Activated naive CD4-positive, alpha-beta T cell treated with anti-CD3 and anti-CD28 coated beads for 36 hours (primary cell): ENCODE measurements at regions not wholly inside any gene's neighbourhood (a gene's known extent, or its start where the extent isn't known, plus 50 kb on each side); places are given as distances from the start of the nearest gene placed in this dataset.
"Not testable (repeated sequence)": the region's sequence is repeated elsewhere in the genome, so short reads cannot be mapped to it uniquely, and the experiment has no call there.

ENCODE experiments used
- CTCF ChIA-PET: fragments of 350-600 bp; sonication (Branson Sonifier 250); formaldehyde crosslinking; loops from one replicate; lab custom pipeline; 2021; ENCODE audit warnings: antibody characterized with exemption; lab: Charles Lee
- DNase-seq: peaks from one replicate; pipeline ENCODE4 v3.0.0-alpha.2; 2020
- H3K27ac Mint-ChIP-seq: one replicate; pipeline ENCODE4 v1.8.0; 2021; ENCODE audit warnings: mild to moderate bottlenecking, mixed read lengths
- H3K27me3 Mint-ChIP-seq: one replicate; pipeline ENCODE4 v1.8.0; 2021; ENCODE audit warnings: low read depth, mixed read lengths
- H3K36me3 Mint-ChIP-seq: one replicate; pipeline ENCODE4 v1.8.0; 2021; ENCODE audit warnings: low read depth, mixed read lengths
- H3K4me1 Mint-ChIP-seq: one replicate; pipeline ENCODE4 v1.8.0; 2021; ENCODE audit warnings: low read depth, mixed read lengths
- H3K4me3 Mint-ChIP-seq: one replicate; pipeline ENCODE4 v1.8.0; 2021; ENCODE audit warnings: mild to moderate bottlenecking, moderate library complexity, mixed read lengths
- H3K9me3 Mint-ChIP-seq: one replicate; pipeline ENCODE4 v1.8.0; 2021; ENCODE audit warnings: mixed read lengths
- intact Hi-C: fragments of 100-400 bp; cut with micrococcal nuclease; formaldehyde crosslinking; loops from one replicate; pipeline ENCODE4 v1.15.1; 2023

- Mint-ChIP-seq H3K9me3 (no peaks in the 10 kb centered on the region), H3K4me1 (no peaks in the 10 kb centered on the region), H3K27ac (no peak overlapping the region), H3K4me3 (no peak overlapping the region), H3K36me3 (no peaks in the 10 kb centered on the region), H3K27me3 (no peaks in the 10 kb centered on the region)
- CTCF ChIA-PET = no interaction called here
- DNase-seq = no peak
- intact Hi-C loops = no loop called here
Measured at GRCh38 chr4:106569146-106570031, 200.8 kb upstream of the GIMD1 start.

DNA sequence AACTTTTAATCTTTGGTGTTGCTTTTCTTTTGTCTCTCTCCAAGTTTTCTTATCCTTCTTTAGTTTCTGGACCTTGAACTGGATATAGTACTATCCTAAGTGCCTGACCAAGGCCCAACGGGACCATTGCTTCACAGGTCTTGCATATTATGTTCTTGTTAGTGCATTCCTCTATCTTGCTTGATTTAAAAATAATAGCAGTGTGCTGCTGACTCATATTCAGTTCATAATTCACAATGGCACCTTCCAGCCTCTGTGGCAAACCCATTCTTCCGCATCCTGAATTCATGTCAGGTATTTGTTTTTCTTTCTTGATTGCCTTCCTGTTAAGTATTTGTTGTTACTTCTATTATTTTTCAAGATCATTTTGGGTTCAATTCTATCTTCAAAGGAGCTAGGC is 197.1 kb upstream of the GIMD1 start:
- Mint-ChIP-seq H3K4me1 (no peaks in the 10 kb centered on the region), H3K27me3 (no peaks in the 10 kb centered on the region), H3K9me3 (peaks cover 14% of the 10 kb centered on the region), H3K36me3 (peaks cover 1% of the 10 kb centered on the region), H3K27ac (no peak overlapping the region), H3K4me3 (no peak overlapping the region)
- CTCF ChIA-PET = no interaction called here
- intact Hi-C loops = no loop called here
- DNase-seq = no peak

DNA sequence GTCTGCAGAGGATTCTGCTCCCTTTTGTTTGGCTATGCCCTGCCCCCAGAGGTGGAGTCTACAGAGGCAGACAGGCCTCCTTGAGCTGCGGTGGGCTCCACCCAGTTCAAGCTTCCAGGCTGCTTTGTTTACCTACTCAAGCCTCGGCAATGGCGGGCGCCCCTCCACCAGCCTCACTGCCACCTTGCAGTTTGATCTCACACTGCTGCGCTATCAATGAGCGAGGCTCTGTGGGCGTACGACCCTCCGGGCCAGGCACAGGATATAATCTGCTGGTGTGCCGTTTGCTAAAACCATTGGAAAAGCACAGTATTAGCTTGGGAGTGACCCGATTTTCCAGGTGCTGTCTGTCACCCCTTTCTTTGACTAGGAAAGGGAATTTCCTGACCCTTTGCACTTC is 195.1 kb upstream of the GIMD1 start:
- DNase-seq, H3K27me3 Mint-ChIP-seq, H3K36me3 Mint-ChIP-seq: not testable (repeated sequence)

DNA sequence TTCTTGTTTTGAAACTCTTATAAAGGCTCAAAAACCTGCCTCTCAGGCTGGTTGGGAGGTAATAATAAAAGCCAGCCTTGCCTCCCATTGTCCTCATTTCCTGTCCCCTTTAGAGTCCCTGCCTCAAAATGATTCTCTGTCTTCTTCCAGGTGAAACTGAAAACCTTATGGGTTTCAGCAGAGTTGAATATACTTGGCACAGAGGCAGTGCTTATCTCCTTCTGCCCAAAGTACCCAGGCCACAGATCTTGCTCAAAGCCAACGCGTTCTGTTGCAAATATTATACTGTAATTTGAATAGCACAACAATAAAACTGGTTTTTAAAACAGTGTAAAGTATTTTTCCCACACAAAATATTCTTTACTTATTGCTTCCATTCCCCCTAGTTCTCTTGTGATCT is 183.1 kb upstream of the GIMD1 start:
- intact Hi-C loops = no loop called here
- Mint-ChIP-seq H3K36me3 (no peaks in the 10 kb centered on the region), H3K4me3 (no peak overlapping the region), H3K4me1 (no peaks in the 10 kb centered on the region), H3K9me3 (peaks cover 6% of the 10 kb centered on the region), H3K27me3 (no peaks in the 10 kb centered on the region), H3K27ac (no peak overlapping the region)
- CTCF ChIA-PET = no interaction called here
- DNase-seq = no peak

More for the DNA sequence above, 195.1 kb upstream of the GIMD1 start:
- CTCF ChIA-PET, H3K4me1 Mint-ChIP-seq, H3K27ac Mint-ChIP-seq, intact Hi-C loops, H3K4me3 Mint-ChIP-seq: not testable (repeated sequence)
- H3K9me3 Mint-ChIP-seq = peaks cover 26% of the 10 kb centered on the region

- Mint-ChIP-seq H3K36me3 (no peaks in the 10 kb centered on the region), H3K9me3 (peaks cover 6% of the 10 kb centered on the region), H3K4me1 (no peaks in the 10 kb centered on the region), H3K27ac (no peak overlapping the region), H3K27me3 (no peaks in the 10 kb centered on the region), H3K4me3 (no peak overlapping the region)
- CTCF ChIA-PET = no interaction called here
- DNase-seq = no peak
- intact Hi-C loops = no loop called here
Measured at GRCh38 chr4:106548446-106549044, 180.0 kb upstream of the GIMD1 start.

GRCh38 chr4:106546370-106546769 is 177.8 kb upstream of the GIMD1 start:
- no peak overlapping the region for H3K27ac Mint-ChIP-seq
- peaks cover 7% of the 10 kb centered on the region for H3K9me3 Mint-ChIP-seq
- H3K36me3 Mint-ChIP-seq = no peaks in the 10 kb centered on the region
- CTCF ChIA-PET = no interaction called here
- intact Hi-C loops = no loop called here
- H3K4me1 Mint-ChIP-seq = no peaks in the 10 kb centered on the region
- DNase-seq = no peak
- peaks cover 6% of the 10 kb centered on the region for H3K27me3 Mint-ChIP-seq
- H3K4me3 Mint-ChIP-seq = no peak overlapping the region

DNA sequence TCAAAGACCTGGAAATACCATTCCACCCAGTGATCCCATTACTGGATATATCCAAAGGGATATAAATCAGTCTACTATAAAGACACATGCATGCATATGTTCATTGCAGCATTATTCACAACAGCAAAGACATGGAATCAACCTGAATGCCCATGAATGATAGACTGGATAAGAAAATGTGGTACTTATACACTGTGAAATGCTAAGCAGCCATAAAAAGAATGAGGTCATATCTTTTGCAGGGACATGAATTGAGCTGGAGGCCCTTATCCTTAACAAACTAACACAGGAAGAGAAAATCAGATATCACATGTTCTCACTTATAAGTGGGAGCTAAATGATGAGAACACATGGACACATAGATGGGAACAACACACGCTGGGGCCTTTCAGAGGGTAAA is 174.0 kb upstream of the GIMD1 start:
- CTCF ChIA-PET, DNase-seq, intact Hi-C loops, H3K36me3 Mint-ChIP-seq, H3K4me3 Mint-ChIP-seq, H3K27me3 Mint-ChIP-seq, H3K9me3 Mint-ChIP-seq, H3K4me1 Mint-ChIP-seq, H3K27ac Mint-ChIP-seq: not testable (repeated sequence)

GRCh38 chr4:106541253-106541652 is 172.7 kb upstream of the GIMD1 start:
- Mint-ChIP-seq H3K36me3 (no peaks in the 10 kb centered on the region), H3K27ac (no peak overlapping the region), H3K27me3 (peaks cover 6% of the 10 kb centered on the region), H3K4me1 (no peaks in the 10 kb centered on the region), H3K9me3 (peaks cover 7% of the 10 kb centered on the region), H3K4me3 (no peak overlapping the region)
- intact Hi-C loops = no loop called here
- CTCF ChIA-PET = no interaction called here
- DNase-seq = no peak

DNA sequence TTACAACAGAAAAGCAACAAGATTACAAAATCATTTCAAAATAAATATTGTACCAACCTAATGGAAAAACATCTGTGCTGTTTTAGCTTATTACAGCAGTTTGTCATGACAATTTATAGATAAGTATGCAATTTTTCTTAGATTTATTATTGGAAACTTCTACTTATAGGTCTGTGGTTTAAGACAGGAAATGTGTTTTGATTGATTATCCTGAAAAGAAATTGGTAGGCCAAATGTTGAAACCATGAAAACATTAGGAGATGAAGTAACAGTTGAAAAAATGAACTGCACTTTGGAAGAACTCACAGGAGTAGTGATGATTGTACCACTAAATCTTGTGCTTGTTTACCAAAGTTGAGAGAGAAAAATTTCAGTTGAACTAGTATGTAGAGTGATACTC is 162.2 kb upstream of the GIMD1 start:
- Mint-ChIP-seq H3K36me3 (no peaks in the 10 kb centered on the region), H3K27ac (no peak overlapping the region), H3K9me3 (no peaks in the 10 kb centered on the region), H3K27me3 (no peaks in the 10 kb centered on the region), H3K4me3 (no peak overlapping the region), H3K4me1 (no peaks in the 10 kb centered on the region)
- CTCF ChIA-PET = no interaction called here
- DNase-seq = no peak
- intact Hi-C loops = no loop called here

DNA sequence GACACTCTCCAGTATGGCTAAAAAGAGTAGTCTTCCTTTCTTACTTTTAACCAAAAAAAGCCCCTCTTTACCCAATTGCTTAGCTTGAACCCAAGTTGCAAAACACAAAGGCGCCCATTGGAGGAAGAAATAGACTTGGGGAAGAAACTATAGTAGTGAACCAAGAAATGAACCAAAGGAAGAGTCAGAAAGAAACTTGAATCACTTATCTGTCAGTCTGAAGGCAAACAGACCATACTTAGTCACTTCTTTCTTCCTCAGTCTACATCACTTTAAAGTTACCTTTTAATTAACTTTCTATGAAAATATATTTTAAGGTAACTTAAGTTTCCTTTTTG is 161.4 kb upstream of the GIMD1 start:
- H3K4me1 Mint-ChIP-seq = no peaks in the 10 kb centered on the region
- H3K36me3 Mint-ChIP-seq = no peaks in the 10 kb centered on the region
- H3K4me3 Mint-ChIP-seq = no peak overlapping the region
- no peaks in the 10 kb centered on the region for H3K9me3 Mint-ChIP-seq
- H3K27me3 Mint-ChIP-seq = no peaks in the 10 kb centered on the region
- DNase-seq = no peak
- CTCF ChIA-PET = no interaction called here
- no peak overlapping the region for H3K27ac Mint-ChIP-seq
- intact Hi-C loops = no loop called here

DNA sequence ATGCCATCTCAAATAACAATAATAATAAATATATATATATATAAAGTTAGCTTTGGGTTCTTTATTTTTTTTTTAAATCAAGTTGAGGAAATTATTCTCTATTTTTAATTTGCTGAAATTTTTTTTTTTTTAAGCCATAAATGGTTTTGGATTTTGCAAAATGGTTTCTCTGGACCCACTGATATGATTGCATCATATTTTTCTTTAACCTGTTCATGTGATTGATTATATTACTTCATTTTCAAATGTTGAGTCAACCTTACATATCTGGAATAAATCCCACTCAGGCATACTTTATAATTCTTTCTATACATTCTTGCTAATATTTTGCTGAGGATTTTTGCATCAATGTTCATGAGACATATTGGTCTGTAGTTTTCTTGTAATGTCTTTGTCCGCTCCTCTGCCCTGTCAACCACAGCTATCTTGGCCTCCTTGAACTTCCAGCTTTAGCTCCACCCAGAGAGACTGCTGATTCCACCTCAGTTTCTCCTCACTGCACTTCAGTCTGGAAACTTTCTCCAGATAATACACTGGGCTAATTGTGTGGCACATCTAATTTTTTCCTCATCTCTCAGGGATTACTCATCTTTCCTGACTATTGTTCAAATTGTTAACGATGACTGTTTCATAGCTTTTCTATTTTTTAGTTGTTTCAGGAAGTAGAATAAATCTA is 160.9 kb upstream of the GIMD1 start:
- no peaks in the 10 kb centered on the region for H3K36me3 Mint-ChIP-seq
- no peaks in the 10 kb centered on the region for H3K9me3 Mint-ChIP-seq
- no peak for DNase-seq
- intact Hi-C loops = no loop called here
- H3K27me3 Mint-ChIP-seq = no peaks in the 10 kb centered on the region
- H3K4me3 Mint-ChIP-seq = no peak overlapping the region
- CTCF ChIA-PET = no interaction called here
- no peaks in the 10 kb centered on the region for H3K4me1 Mint-ChIP-seq
- no peak overlapping the region for H3K27ac Mint-ChIP-seq

DNA sequence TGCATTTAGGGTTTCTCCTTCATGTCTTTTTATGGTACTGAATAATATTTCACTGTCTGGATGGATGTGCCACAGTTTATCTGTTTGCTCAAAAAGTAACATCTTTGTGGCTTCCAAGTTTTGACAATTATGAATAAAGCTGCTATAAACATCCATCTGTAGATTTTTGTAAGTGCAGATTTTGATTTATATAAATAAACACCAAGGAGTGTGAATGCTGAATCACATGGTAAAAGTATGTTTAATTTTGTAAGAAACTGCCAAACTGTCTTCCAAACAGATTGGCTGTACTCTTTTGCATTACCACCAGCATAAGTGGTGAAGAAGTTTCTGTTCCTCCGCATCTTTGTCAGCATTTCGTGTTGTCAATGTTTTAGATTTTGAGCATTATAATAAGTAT is 158.7 kb upstream of the GIMD1 start:
- intact Hi-C loops = no loop called here
- Mint-ChIP-seq H3K4me1 (no peaks in the 10 kb centered on the region), H3K36me3 (no peaks in the 10 kb centered on the region), H3K9me3 (no peaks in the 10 kb centered on the region), H3K27ac (no peak overlapping the region), H3K4me3 (no peak overlapping the region), H3K27me3 (peaks cover 3% of the 10 kb centered on the region)
- CTCF ChIA-PET = no interaction called here
- DNase-seq = no peak

DNA sequence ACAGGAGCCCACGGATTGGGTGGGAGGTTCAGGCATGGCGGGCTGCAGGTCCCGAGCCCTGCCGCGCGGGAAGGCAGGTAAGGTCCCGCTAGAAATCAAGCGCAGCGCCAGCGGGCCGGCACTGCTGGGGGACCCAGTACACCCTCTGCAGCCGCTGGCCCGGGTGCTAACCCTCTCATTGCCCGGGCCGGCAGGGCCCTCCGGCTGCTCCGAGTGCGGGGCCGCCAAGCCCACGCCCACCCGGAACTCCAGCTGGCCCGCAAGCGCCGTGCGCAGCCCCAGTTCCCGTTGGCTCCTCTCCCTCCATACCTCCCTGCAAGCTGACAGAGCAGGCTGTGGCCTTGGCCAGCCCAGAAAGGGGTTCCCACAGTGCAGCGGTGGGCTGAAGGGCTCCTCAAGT is 156.8 kb upstream of the GIMD1 start:
- CTCF ChIA-PET, intact Hi-C loops, H3K36me3 Mint-ChIP-seq, H3K27ac Mint-ChIP-seq, H3K4me1 Mint-ChIP-seq, DNase-seq, H3K27me3 Mint-ChIP-seq, H3K9me3 Mint-ChIP-seq, H3K4me3 Mint-ChIP-seq: not testable (repeated sequence)
